NOMO-1 treated with DMSO at 0.1 percent for 48 hours (cell line): ENCODE measurements at regions not wholly inside any gene's neighbourhood (a gene's known extent, or its start where the extent isn't known, plus 50 kb on each side); places are given as distances from the start of the nearest gene placed in this dataset.

Experiments used
- DNase-seq: peaks from one replicate; lab custom pipeline; 2025; ENCODE audit not compliant: unreplicated experiment; lab: John Stamatoyannopoulos, UW

GRCh38 chr5:163772241-163772640 lies 266.8 kb downstream of the MAT2B start:
- DNase-seq: no peak

- no peak for DNase-seq
These were observed 267.2 kb downstream of the MAT2B start for GRCh38 chr5:163772644-163773043.

GRCh38 chr5:163773226-163773625 lies 267.8 kb downstream of the MAT2B start:
- DNase-seq: no peak

- no peak for DNase-seq
These were observed 284.5 kb downstream of the MAT2B start for GRCh38 chr5:163789870-163790269.

GRCh38 chr5:163790497-163790896 lies 285.1 kb downstream of the MAT2B start:
- DNase-seq: no peak

- DNase-seq: no peak
These were observed 289.6 kb downstream of the MAT2B start for GRCh38 chr5:163794993-163795392.

GRCh38 chr5:163807781-163808180 lies 302.4 kb downstream of the MAT2B start:
- DNase-seq: no peak

GRCh38 chr5:163809473-163809872 lies 304.1 kb downstream of the MAT2B start:
- DNase-seq: no peak

DNA sequence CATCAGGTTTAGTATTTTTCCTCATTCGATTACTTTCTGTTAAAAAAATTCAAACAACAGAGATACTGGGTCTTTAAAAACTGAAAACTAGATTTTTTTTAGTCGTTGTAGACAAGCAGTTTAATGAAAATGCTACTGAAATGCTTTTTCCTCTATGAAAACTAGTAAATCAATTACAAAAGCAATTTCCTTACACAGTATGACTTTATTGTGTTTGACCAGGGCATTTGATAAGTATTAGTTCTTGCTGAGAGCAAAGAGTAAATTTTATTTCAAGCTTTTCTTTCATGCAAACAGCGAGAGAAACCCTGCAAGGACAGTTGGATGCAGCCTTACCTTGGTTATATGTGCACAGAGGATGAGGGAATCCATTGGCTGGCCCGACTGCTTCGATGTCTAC lies 308.5 kb downstream of the MAT2B start:
- no peak for DNase-seq

- DNase-seq: no peak
These were observed 309.9 kb downstream of the MAT2B start for GRCh38 chr5:163815240-163815791.

GRCh38 chr5:163821142-163821541 lies 315.7 kb downstream of the MAT2B start:
- DNase-seq: no peak

DNA sequence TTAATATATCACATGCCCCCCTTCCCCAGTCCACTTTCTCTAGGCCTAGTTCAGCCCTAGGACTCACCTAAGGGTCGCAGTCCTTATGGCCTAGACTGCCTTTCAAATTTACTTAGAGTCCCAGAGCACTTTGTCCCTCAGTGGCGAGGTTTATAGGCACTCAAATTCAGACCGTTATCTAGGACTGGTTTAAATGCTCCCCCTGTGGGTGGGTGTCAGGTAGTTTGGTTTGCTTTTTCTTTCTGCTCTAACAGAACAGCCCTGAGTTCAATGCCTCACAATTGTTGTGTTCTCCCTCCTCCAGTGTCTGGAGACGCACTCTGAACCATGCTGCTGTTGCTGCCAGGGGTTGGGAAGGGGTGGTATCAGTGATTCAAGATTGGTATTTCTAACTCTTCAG lies 317.1 kb downstream of the MAT2B start:
- DNase-seq: no peak

GRCh38 chr5:163825661-163826060 lies 320.2 kb downstream of the MAT2B start:
- no peak for DNase-seq

DNA sequence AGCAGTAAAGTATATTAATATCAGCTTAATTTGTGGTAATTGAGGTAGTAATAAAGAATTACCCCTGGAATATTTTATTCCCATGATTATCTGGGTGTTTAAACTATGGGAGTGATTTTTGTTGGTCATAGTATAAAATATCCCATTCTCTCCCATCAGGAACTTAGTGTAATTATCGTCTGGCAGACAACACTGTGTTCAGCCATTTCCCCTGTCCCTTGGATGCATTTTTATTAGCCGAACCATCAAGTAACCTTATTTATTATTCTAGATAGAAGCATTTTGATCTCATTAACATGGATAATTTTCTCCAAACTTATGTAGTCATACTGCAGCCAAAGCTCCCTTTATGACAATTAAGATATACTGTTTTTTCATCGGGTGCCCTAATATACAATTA lies 320.8 kb downstream of the MAT2B start:
- no peak for DNase-seq

GRCh38 chr5:163832155-163832554 lies 326.7 kb downstream of the MAT2B start:
- no peak for DNase-seq

- no peak for DNase-seq
These were observed 333.3 kb downstream of the MAT2B start for GRCh38 chr5:163838738-163839137.

DNA sequence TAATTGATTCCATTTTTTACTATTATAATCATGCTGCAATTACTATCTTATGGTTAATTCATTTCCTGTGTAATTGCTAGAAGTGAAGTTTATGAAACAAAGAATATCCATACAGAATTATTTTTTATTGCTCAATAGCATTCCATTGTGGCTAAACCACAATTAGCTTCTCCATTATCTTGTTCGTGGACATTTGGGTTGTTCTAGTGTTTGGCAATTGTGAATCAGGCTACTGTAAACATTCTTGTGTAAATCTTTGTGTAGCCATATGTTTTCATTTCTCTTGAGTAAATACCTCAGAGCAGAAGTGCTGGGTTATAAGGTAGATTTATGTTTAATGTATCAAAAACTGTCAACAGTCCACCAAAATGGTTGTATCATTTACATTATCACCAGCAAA lies 341.1 kb downstream of the MAT2B start:
- no peak for DNase-seq

GRCh38 chr5:163855754-163856153 lies 350.3 kb downstream of the MAT2B start:
- DNase-seq: no peak

GRCh38 chr5:163861670-163862069 lies 356.3 kb downstream of the MAT2B start:
- no peak for DNase-seq

- no peak for DNase-seq
These were observed 361.9 kb downstream of the MAT2B start for GRCh38 chr5:163867324-163867723.

- no peak for DNase-seq
These were observed 362.3 kb downstream of the MAT2B start for GRCh38 chr5:163867738-163868137.

GRCh38 chr5:163869581-163869980 lies 364.2 kb downstream of the MAT2B start:
- DNase-seq: no peak

DNA sequence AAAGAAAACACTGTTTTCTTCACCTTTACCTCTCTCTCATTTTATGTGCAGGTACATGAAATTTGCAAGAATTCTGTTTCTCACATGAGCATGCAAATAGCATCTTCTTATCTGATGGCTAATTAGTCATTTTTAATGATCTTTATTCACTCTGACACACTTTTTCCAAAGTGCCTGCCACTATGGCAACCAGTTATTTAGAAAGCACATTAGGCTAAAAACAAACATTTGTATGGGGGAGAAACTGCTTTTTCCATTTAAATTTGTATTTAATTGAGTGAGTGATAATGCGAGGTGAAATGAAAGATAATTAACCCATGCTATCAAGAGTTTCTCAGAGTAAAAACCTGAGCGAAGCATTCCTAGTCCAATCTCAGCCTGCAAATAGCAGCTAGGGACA lies 365.0 kb downstream of the MAT2B start:
- no peak for DNase-seq

DNA sequence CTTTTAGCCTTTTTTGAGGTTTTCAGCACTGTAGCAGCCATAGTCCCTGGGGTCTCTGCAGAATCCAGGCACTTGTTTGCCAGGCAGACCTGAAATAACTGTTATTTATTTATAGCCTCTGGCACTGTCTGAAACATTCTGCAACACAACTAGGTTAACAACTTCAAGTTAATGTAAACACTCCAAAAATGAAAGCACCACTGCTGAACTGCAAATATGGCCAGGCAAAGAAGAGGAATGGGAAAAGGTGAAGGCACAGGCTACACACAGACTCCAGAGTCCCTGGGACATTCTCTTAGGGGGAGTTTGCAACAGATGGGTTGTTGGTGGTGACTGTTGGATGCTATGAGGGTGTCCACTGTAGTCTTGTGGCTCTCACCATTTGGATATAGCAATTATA lies 369.0 kb downstream of the MAT2B start:
- no peak for DNase-seq
